ENCODE measurements at regions not wholly inside any gene's neighbourhood (a gene's known extent, or its start where the extent isn't known, plus 50 kb on each side); places are given as distances from the start of the nearest gene placed in this dataset.

GRCh38 chr15:39430389-39430788 lies 150.5 kb upstream of the THBS1 start:
- Mint-ChIP-seq H3K4me1 (peaks cover 13% of the 10 kb centered on the region), H3K36me3 (ENCODE audit: low read depth) (no peaks in the 10 kb centered on the region), H3K9me3 (no peaks in the 10 kb centered on the region), H3K4me3 (no peak overlapping the region), H3K27ac (no peak overlapping the region), H3K27me3 (peaks cover 28% of the 10 kb centered on the region)
- no peak for ATAC-seq (replicated peaks)

GRCh38 chr15:39431376-39431775 lies 149.5 kb upstream of the THBS1 start:
- no peak for ATAC-seq (replicated peaks)
- Mint-ChIP-seq H3K36me3 (ENCODE audit: low read depth) (no peaks in the 10 kb centered on the region), H3K9me3 (no peaks in the 10 kb centered on the region), H3K27me3 (peaks cover 29% of the 10 kb centered on the region), H3K27ac (no peak overlapping the region), H3K4me3 (no peak overlapping the region), H3K4me1 (peaks cover 13% of the 10 kb centered on the region)

GRCh38 chr15:39432026-39432425 lies 148.9 kb upstream of the THBS1 start:
- no peaks in the 10 kb centered on the region for H3K9me3 Mint-ChIP-seq
- no peaks in the 10 kb centered on the region for H3K36me3 Mint-ChIP-seq (ENCODE audit: low read depth)
- H3K27me3 Mint-ChIP-seq, result peaks cover 36% of the 10 kb centered on the region
- H3K4me3 Mint-ChIP-seq, result no peak overlapping the region
- H3K4me1 Mint-ChIP-seq, result peaks cover 7% of the 10 kb centered on the region
- H3K27ac Mint-ChIP-seq, result no peak overlapping the region
- ATAC-seq (replicated peaks), result no peak

- Mint-ChIP-seq H3K27me3 (peaks cover 42% of the 10 kb centered on the region), H3K4me3 (no peak overlapping the region), H3K9me3 (no peaks in the 10 kb centered on the region), H3K27ac (no peak overlapping the region), H3K36me3 (ENCODE audit: low read depth) (no peaks in the 10 kb centered on the region), H3K4me1 (peaks cover 3% of the 10 kb centered on the region)
- no peak for ATAC-seq (replicated peaks)
Observed at GRCh38 chr15:39432912-39433348, 147.9 kb upstream of the THBS1 start.

- Mint-ChIP-seq H3K4me3 (no peak overlapping the region), H3K27me3 (peaks cover 41% of the 10 kb centered on the region), H3K9me3 (no peaks in the 10 kb centered on the region), H3K4me1 (no peaks in the 10 kb centered on the region), H3K27ac (no peak overlapping the region), H3K36me3 (ENCODE audit: low read depth) (no peaks in the 10 kb centered on the region)
- ATAC-seq (replicated peaks), result no peak
Observed at GRCh38 chr15:39433376-39433775, 147.5 kb upstream of the THBS1 start.

- Mint-ChIP-seq H3K27ac (no peak overlapping the region), H3K9me3 (no peaks in the 10 kb centered on the region), H3K36me3 (ENCODE audit: low read depth) (no peaks in the 10 kb centered on the region), H3K4me1 (no peaks in the 10 kb centered on the region), H3K4me3 (no peak overlapping the region), H3K27me3 (peaks cover 49% of the 10 kb centered on the region)
- no peak for ATAC-seq (replicated peaks)
Observed at GRCh38 chr15:39434163-39434562, 146.7 kb upstream of the THBS1 start.

- H3K4me1 Mint-ChIP-seq, result no peaks in the 10 kb centered on the region
- no peak overlapping the region for H3K4me3 Mint-ChIP-seq
- no peak for ATAC-seq (replicated peaks)
- no peak overlapping the region for H3K27ac Mint-ChIP-seq
- H3K36me3 Mint-ChIP-seq (ENCODE audit: low read depth), result no peaks in the 10 kb centered on the region
- no peaks in the 10 kb centered on the region for H3K9me3 Mint-ChIP-seq
- H3K27me3 Mint-ChIP-seq, result peaks cover 53% of the 10 kb centered on the region
Observed at GRCh38 chr15:39434751-39435238, 146.1 kb upstream of the THBS1 start.

GRCh38 chr15:39435244-39435643 lies 145.6 kb upstream of the THBS1 start:
- Mint-ChIP-seq H3K36me3 (ENCODE audit: low read depth) (no peaks in the 10 kb centered on the region), H3K27me3 (peaks cover 53% of the 10 kb centered on the region), H3K27ac (no peak overlapping the region), H3K4me1 (no peaks in the 10 kb centered on the region), H3K4me3 (no peak overlapping the region), H3K9me3 (no peaks in the 10 kb centered on the region)
- no peak for ATAC-seq (replicated peaks)

GRCh38 chr15:39438260-39438659 lies 142.6 kb upstream of the THBS1 start:
- Mint-ChIP-seq H3K9me3 (no peaks in the 10 kb centered on the region), H3K27me3 (peaks cover 47% of the 10 kb centered on the region), H3K4me1 (no peaks in the 10 kb centered on the region), H3K36me3 (ENCODE audit: low read depth) (no peaks in the 10 kb centered on the region), H3K27ac (no peak overlapping the region), H3K4me3 (no peak overlapping the region)
- no peak for ATAC-seq (replicated peaks)

GRCh38 chr15:39438799-39439592 lies 141.9 kb upstream of the THBS1 start:
- peaks cover 45% of the 10 kb centered on the region for H3K27me3 Mint-ChIP-seq

GRCh38 chr15:39442898-39443297 lies 138.0 kb upstream of the THBS1 start:
- Mint-ChIP-seq H3K36me3 (ENCODE audit: low read depth) (no peaks in the 10 kb centered on the region), H3K27me3 (peaks cover 33% of the 10 kb centered on the region), H3K4me3 (no peak overlapping the region), H3K27ac (no peak overlapping the region), H3K9me3 (no peaks in the 10 kb centered on the region), H3K4me1 (no peaks in the 10 kb centered on the region)
- ATAC-seq (replicated peaks), result no peak

More at GRCh38 chr15:39438799-39439592, 141.9 kb upstream of the THBS1 start:
- Mint-ChIP-seq H3K4me3 (no peak overlapping the region), H3K36me3 (ENCODE audit: low read depth) (no peaks in the 10 kb centered on the region), H3K27ac (no peak overlapping the region), H3K4me1 (no peaks in the 10 kb centered on the region), H3K9me3 (no peaks in the 10 kb centered on the region)
- no peak for ATAC-seq (replicated peaks)

GRCh38 chr15:39443659-39444219 lies 137.1 kb upstream of the THBS1 start:
- ATAC-seq (replicated peaks), result no peak
- no peak overlapping the region for H3K27ac Mint-ChIP-seq
- no peak overlapping the region for H3K4me3 Mint-ChIP-seq
- H3K9me3 Mint-ChIP-seq, result no peaks in the 10 kb centered on the region
- no peaks in the 10 kb centered on the region for H3K36me3 Mint-ChIP-seq (ENCODE audit: low read depth)
- H3K27me3 Mint-ChIP-seq, result peaks cover 32% of the 10 kb centered on the region
- H3K4me1 Mint-ChIP-seq, result no peaks in the 10 kb centered on the region

GRCh38 chr15:39444735-39445470 lies 136.0 kb upstream of the THBS1 start:
- Mint-ChIP-seq H3K4me1 (no peaks in the 10 kb centered on the region), H3K4me3 (no peak overlapping the region), H3K9me3 (peaks cover under 1% of the 10 kb centered on the region), H3K27me3 (peaks cover 28% of the 10 kb centered on the region), H3K36me3 (ENCODE audit: low read depth) (no peaks in the 10 kb centered on the region), H3K27ac (no peak overlapping the region)
- ATAC-seq (replicated peaks), result no peak

GRCh38 chr15:39445931-39446330 lies 134.9 kb upstream of the THBS1 start:
- no peaks in the 10 kb centered on the region for H3K4me1 Mint-ChIP-seq
- ATAC-seq (replicated peaks), result no peak
- H3K9me3 Mint-ChIP-seq, result peaks cover 3% of the 10 kb centered on the region
- no peak overlapping the region for H3K4me3 Mint-ChIP-seq
- no peaks in the 10 kb centered on the region for H3K36me3 Mint-ChIP-seq (ENCODE audit: low read depth)
- peaks cover 27% of the 10 kb centered on the region for H3K27me3 Mint-ChIP-seq
- no peak overlapping the region for H3K27ac Mint-ChIP-seq

GRCh38 chr15:39447346-39447745 lies 133.5 kb upstream of the THBS1 start:
- Mint-ChIP-seq H3K27ac (no peak overlapping the region), H3K27me3 (peaks cover 22% of the 10 kb centered on the region), H3K4me1 (no peaks in the 10 kb centered on the region), H3K4me3 (no peak overlapping the region), H3K36me3 (ENCODE audit: low read depth) (no peaks in the 10 kb centered on the region), H3K9me3 (peaks cover 3% of the 10 kb centered on the region)
- no peak for ATAC-seq (replicated peaks)
